H1 (cell line): ENCODE measurements at regions not wholly inside any gene's neighbourhood (a gene's known extent, or its start where the extent isn't known, plus 50 kb on each side); places are given as distances from the start of the nearest gene placed in this dataset.

Experiments
- YY1 ChIP-seq: IDR thresholded peaks from 2 replicates; pipeline ENCODE4 v1.6.1; 2011; ENCODE audit warnings: low read depth, mild to moderate bottlenecking, low read length

DNA sequence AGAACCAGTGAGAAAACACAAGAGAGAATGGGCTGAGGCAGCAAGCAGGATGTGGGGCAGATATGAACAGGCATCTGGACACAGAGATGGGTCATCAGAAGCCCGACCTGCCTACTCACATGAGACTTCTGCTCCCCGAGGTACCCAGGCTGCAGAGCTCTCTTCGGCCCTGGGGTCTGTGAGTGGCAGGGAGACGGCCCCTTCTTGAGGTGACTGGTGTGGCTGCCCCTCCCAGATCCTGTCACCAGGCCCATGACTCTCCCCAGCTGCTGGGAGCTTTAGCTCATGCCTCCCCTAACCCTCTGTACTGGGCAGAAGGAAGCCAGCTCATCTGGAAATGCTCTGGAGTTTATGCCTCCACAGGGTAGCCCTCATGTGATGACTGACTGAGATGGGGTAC is 157.6 kb upstream of the PCBD1 start (continued):
- no peak for TF ChIP-seq YY1
